Esophagus muscularis mucosa (tissue), 4 donors: ENCODE measurements at regions not wholly inside any gene's neighbourhood (a gene's known extent, or its start where the extent isn't known, plus 50 kb on each side); places are given as distances from the start of the nearest gene placed in this dataset.

Experiments used
- DNase-seq: peaks from one replicate; pipeline ENCODE4 v3.0.0-alpha.2; 2017; ENCODE audit errors: extremely low spot score
- H3K27ac ChIP-seq, 4 donors: fragments of 200-600 bp; sonication (generic); replicated peaks in 1 of 4; 1 replicate in 3 of 4; 2 replicates in 1 of 4; pipeline ENCODE4 v1.5.1; 2016 to 2019; ENCODE audit warnings: mild to moderate bottlenecking in 1 of 4
- H3K27me3 ChIP-seq, 4 donors: fragments of 200-600 bp; sonication (generic); one replicate each; pipeline versions ENCODE4 v1.5.1 to v1.6.0; 2016 to 2019
- H3K36me3 ChIP-seq, 4 donors: fragments of 200-600 bp; sonication (generic); one replicate each; pipeline ENCODE4 v1.5.1; 2016 to 2019
- H3K4me1 ChIP-seq, 4 donors: fragments of 200-600 bp; sonication (generic); one replicate each; pipeline ENCODE4 v1.5.1; 2016 to 2019
- H3K4me3 ChIP-seq, 4 donors: fragments of 200-600 bp; sonication (generic); 1 replicate in 2 of 4; 2 replicates in 2 of 4; pipeline ENCODE4 v1.5.1; 2016 to 2019; ENCODE audit warnings: mild to moderate bottlenecking in 4 of 4, moderate library complexity in 1 of 4
- H3K9me3 ChIP-seq, 4 donors: fragments of 200-600 bp; sonication (generic); 1 replicate in 3 of 4; 2 replicates in 1 of 4; pipeline ENCODE4 v1.5.1; 2016 to 2019
- CTCF ChIP-seq, 3 experiments: fragments of 200-600 bp in 2 of 3; fragments of 450-650 bp in 1 of 3; sonication (generic) in 2 of 3; IDR thresholded peaks; one replicate each; pipeline ENCODE4 v1.5.1; 2017 to 2019; ENCODE audit warnings: antibody characterized with exemption in 3 of 3, mild to moderate bottlenecking in 2 of 3, moderate library complexity in 1 of 3
- EP300 ChIP-seq: sonication (generic); formaldehyde crosslinking; IDR thresholded peaks from one replicate; pipeline ENCODE4 v1.6.1; 2017; ENCODE audit warnings: antibody characterized with exemption
- POLR2A ChIP-seq: fragments of 450-650 bp; IDR thresholded peaks from one replicate; pipeline ENCODE4 v1.6.1; 2017; ENCODE audit warnings: antibody characterized with exemption, moderate library complexity, mild to moderate bottlenecking, low read depth
- POLR2AphosphoS5 ChIP-seq, 2 donors: sonication (generic); formaldehyde crosslinking; IDR thresholded peaks; one replicate each; pipeline ENCODE4 v1.6.1; 2017; ENCODE audit warnings: antibody characterized with exemption in 2 of 2
- WGBS: methylation state at CpG from one replicate; pipeline ENCODE4 v1.1.5; 2018; 5-methylcytosine and 5-hydroxymethylcytosine counted together
- intact Hi-C: fragments of 100-400 bp; cut with DNase I; formaldehyde crosslinking; loops from one replicate; pipeline ENCODE4 v1.15.1; 2023

GRCh38 chr19:29445246-29445645, 80.5 kb upstream of the VSTM2B start:
- peaks cover 0 to 15% (median 4%) of the 10 kb centered on the region in 4 donors for H3K9me3 ChIP-seq
- DNase-seq = no peak
- no peak overlapping the region for H3K27ac ChIP-seq
- no peaks in the 10 kb centered on the region for H3K4me1 ChIP-seq
- whole genome bisulfite sequencing = 78% methylated on average over 4 of the region's 4 CpGs
- intact Hi-C loops = no loop called here
- H3K27me3 ChIP-seq = peaks cover 0 to 20% (median 0%) of the 10 kb centered on the region in 4 donors
- H3K4me3 ChIP-seq = no peak overlapping the region
- no peak for TF ChIP-seq CTCF (IDR thresholded peaks at IDR 0.05)
- TF ChIP-seq POLR2A = no peak
- TF ChIP-seq EP300 = no peak
- no peak for TF ChIP-seq POLR2AphosphoS5 (IDR thresholded peaks at IDR 0.05)
- H3K36me3 ChIP-seq = no peaks in the 10 kb centered on the region

DNA sequence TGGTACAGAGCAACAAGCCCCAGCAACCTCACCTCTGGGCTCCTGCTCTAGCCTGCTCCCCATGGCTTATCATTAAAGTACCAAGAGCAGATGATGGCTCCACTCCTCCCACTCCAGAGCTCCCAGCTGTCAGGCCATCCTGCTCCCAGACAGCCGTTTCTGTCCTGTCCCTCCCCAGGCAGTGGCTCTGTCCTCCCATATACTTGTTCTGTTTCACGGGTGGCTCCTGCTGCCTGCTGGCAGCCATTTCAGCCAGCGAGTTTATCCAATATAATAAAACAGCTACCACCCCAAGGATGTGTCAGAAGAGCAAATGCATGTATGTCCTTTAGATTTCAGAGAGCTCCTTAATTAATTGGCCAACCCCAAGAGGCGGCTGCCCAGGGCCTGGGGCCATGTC, 79.4 kb upstream of the VSTM2B start:
- Histone ChIP-seq H3K36me3 (no peaks in the 10 kb centered on the region), H3K27ac (no peak overlapping the region), H3K9me3 (peaks cover 0 to 4% (median under 1%) of the 10 kb centered on the region in 4 donors), H3K4me3 (no peak overlapping the region), H3K27me3 (peaks cover 0 to 20% (median 0%) of the 10 kb centered on the region in 4 donors), H3K4me1 (no peaks in the 10 kb centered on the region)
- intact Hi-C loops = no loop called here
- TF ChIP-seq POLR2A (no peak), EP300 (no peak), CTCF (IDR thresholded peaks at IDR 0.05) (no peak), POLR2AphosphoS5 (IDR thresholded peaks at IDR 0.05) (no peak)
- peak; percentile 90 for DNase-seq
- WGBS = 64% methylated on average over 4 of the region's 4 CpGs

- Histone ChIP-seq H3K27ac (no peak overlapping the region), H3K27me3 (peaks cover 0 to 12% (median 0%) of the 10 kb centered on the region in 4 donors), H3K4me1 (no peaks in the 10 kb centered on the region), H3K9me3 (no peaks in the 10 kb centered on the region), H3K4me3 (no peak overlapping the region), H3K36me3 (no peaks in the 10 kb centered on the region)
- DNase-seq = no peak
- intact Hi-C loops = no loop called here
- TF ChIP-seq POLR2AphosphoS5 (IDR thresholded peaks at IDR 0.05) (no peak), CTCF (IDR thresholded peaks at IDR 0.05) (no peak), EP300 (no peak), POLR2A (no peak)
- 78% methylated on average over 8 of the region's 8 CpGs for WGBS
Measured at GRCh38 chr19:29448046-29448445, 77.7 kb upstream of the VSTM2B start.

DNA sequence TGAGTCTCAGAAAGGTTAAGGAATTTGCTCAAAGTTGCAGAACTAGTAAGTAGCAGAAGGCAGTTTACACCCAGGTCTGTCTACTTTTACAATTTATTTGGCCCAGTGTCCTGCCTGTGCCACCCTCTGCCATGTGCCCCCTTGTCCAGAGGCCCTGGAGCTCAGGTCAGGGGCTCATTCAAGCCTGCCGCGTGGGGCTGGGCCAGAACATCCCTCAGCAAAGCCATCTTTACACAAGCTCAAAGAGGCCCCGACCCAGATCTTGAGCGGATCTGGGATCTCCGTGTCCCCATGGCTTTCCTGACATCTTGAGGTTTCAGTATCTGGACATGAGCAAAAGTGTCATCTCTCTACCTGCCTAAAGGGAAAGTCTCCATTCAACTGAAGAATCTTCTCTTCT, 76.4 kb upstream of the VSTM2B start:
- Histone ChIP-seq H3K4me3 (no peak overlapping the region), H3K27me3 (peaks cover 0 to 12% (median 0%) of the 10 kb centered on the region in 4 donors), H3K27ac (no peak overlapping the region), H3K9me3 (no peaks in the 10 kb centered on the region), H3K4me1 (no peaks in the 10 kb centered on the region), H3K36me3 (no peaks in the 10 kb centered on the region)
- TF ChIP-seq EP300 = no peak
- TF ChIP-seq CTCF (IDR thresholded peaks at IDR 0.05) = no peak
- no peak for TF ChIP-seq POLR2AphosphoS5 (IDR thresholded peaks at IDR 0.05)
- no peak for TF ChIP-seq POLR2A
- intact Hi-C loops = no loop called here
- peak; percentile 74 for DNase-seq
- 86% methylated on average over 5 of the region's 5 CpGs for WGBS

- Histone ChIP-seq H3K36me3 (no peaks in the 10 kb centered on the region), H3K4me1 (no peaks in the 10 kb centered on the region), H3K27me3 (peaks cover 0 to 12% (median 0%) of the 10 kb centered on the region in 4 donors), H3K27ac (no peak overlapping the region), H3K9me3 (no peaks in the 10 kb centered on the region), H3K4me3 (no peak overlapping the region)
- intact Hi-C loops = no loop called here
- TF ChIP-seq CTCF (IDR thresholded peaks at IDR 0.05) (no peak), POLR2A (no peak), EP300 (no peak), POLR2AphosphoS5 (IDR thresholded peaks at IDR 0.05) (no peak)
- DNase-seq = peak; percentile 80
- WGBS = 35% methylated on average over 2 of the region's 4 CpGs
Measured at GRCh38 chr19:29450306-29450705, 75.5 kb upstream of the VSTM2B start.
